SK-N-SH treated with all-trans-retinoic acid at 6 μM for 48 hours (cell line): ENCODE measurements at regions not wholly inside any gene's neighbourhood (a gene's known extent, or its start where the extent isn't known, plus 50 kb on each side); places are given as distances from the start of the nearest gene placed in this dataset.

Experiments used
- BACH2 ChIP-seq: fragments of 250-450 bp; sonication (Bioruptor Pico); IDR thresholded peaks from 2 replicates; pipeline ENCODE4 v1.9.0; 2021; ENCODE audit warnings: mild to moderate bottlenecking, borderline replicate concordance
- GLIS3 ChIP-seq: fragments of 250-450 bp; sonication (Bioruptor Pico); IDR thresholded peaks from 2 replicates; pipeline ENCODE4 v1.5.0; 2020; ENCODE audit warnings: mild to moderate bottlenecking, moderate library complexity
- OSR1 ChIP-seq: fragments of 250-450 bp; sonication (Bioruptor Pico); IDR thresholded peaks from 2 replicates; pipeline ENCODE4 v1.8.0; 2022; ENCODE audit warnings: moderate library complexity, mild to moderate bottlenecking, inconsistent platforms
- RARB ChIP-seq: fragments of 250-450 bp; sonication (Bioruptor Pico); IDR thresholded peaks from 2 replicates; pipeline ENCODE4 v1.8.0; 2021; ENCODE audit warnings: mild to moderate bottlenecking, moderate library complexity
- SNAI2 ChIP-seq: fragments of 250-450 bp; sonication (Bioruptor Pico); IDR thresholded peaks from 2 replicates; pipeline ENCODE4 v1.5.0; 2020; ENCODE audit warnings: mild to moderate bottlenecking, moderate library complexity
- TSHZ2 ChIP-seq: fragments of 250-450 bp; sonication (Bioruptor Pico); IDR thresholded peaks from 2 replicates; pipeline ENCODE4 v1.5.0; 2020; ENCODE audit warnings: mild to moderate bottlenecking, moderate library complexity
- ZNF8 ChIP-seq: fragments of 450-650 bp; formaldehyde crosslinking; IDR thresholded peaks from 2 replicates; pipeline ENCODE4 v1.5.0; 2020; ENCODE audit warnings: mild to moderate bottlenecking, moderate library complexity

DNA sequence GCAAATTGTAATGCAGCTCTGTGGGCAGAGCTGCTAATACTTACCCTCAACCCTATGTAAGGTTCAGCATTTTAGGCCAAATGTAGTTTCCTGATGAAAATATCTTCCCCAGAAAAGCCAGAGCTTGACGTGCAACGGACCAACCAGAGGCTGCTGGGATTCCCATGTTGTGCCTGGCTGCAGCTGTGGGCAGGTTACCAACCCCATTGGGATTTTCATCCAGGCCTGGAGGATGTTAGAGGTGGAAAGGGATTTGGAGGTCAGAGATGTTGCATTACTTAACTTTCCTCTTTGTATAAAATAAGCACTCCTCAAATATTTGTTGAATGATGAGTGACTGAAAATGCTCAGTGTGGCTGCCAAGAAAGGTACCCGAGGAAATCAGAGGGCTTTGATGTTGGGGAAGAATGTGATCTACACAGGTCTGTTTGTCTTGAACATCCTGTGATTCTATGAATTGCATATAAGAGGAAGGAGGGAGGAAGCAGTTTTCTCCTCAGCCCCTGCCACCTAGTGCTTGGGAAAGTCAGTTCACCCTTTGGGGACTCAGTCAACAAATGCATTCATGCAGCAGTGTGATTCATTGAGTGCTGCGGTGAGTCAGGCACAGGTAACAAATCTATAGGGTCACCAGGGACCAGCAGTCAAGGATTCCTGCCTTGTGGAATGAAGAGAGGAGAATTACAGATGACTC lies 487.2 kb downstream of the RPS24 start:
- TF ChIP-seq OSR1 (CRISPR knock-in tag) (no peak), GLIS3 (CRISPR knock-in tag) (no peak), BACH2 (no peak), ZNF8 (no peak), SNAI2 (no peak), TSHZ2 (CRISPR knock-in tag) (no peak), RARB (CRISPR knock-in tag) (no peak)
